ENCODE measurements at regions not wholly inside any gene's neighbourhood (a gene's known extent, or its start where the extent isn't known, plus 50 kb on each side); places are given as distances from the start of the nearest gene placed in this dataset.

DNA sequence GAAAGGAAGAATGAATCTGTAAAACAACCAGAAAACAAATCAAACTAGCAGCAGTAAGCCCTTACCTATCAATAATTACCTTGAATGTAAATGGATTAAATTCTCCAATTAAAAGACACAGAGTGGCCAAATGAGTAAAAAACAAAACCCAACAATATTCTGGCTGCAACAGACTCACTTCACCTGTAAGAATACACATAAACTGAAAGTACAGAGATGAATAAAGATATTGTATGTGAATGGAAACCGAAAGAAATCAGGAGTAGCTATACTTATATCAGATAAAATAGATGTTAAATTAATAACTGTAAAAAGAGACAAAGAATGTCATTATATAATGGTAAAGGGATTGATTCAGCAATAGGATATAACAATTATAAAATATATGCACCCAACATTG lies 514.5 kb upstream of the DPPA4 start:
- peaks cover 9% of the 10 kb centered on the region for H3K9me3 ChIP-seq (ENCODE audit: low read depth, low read length, poor library complexity, severe bottlenecking)
- CTCF ChIA-PET, result no interaction called here
- no TSS peak for BruUV-seq (replicated peaks)

DNA sequence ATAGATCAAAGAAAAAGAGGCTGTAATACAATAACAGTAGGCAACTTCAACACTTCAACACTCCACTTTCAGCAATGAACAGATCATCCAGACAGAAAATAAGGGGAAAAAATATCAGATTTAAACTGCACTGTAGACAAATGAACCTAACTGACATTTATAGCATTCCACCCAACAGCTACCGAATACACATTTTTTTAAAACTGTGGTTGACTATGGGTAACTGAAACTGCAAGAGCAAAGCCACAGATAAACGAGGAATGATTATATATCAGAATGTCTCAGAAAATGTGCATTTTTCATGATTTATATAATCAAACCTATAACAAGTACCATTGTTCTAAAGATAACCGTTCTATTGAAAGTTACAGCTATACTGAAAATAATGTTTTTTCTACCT lies 514.9 kb upstream of the DPPA4 start:
- Histone ChIP-seq H3K4me1 (ENCODE audit: insufficient read depth, low read length, poor library complexity, severe bottlenecking) (no peaks in the 10 kb centered on the region), H3K36me3 (ENCODE audit: insufficient read depth, low read length, poor library complexity, severe bottlenecking) (no peaks in the 10 kb centered on the region), H3K27me3 (replicated peaks; ENCODE audit: insufficient read depth, low read depth, low read length, poor library complexity) (no peaks in the 10 kb centered on the region), H3K9me3 (ENCODE audit: low read depth, low read length, poor library complexity, severe bottlenecking) (peaks cover 9% of the 10 kb centered on the region), H3K4me3 (ENCODE audit: low read depth, low read length, poor library complexity, severe bottlenecking) (no peak overlapping the region), H3K27ac (ENCODE audit: low read depth, low read length, poor library complexity, severe bottlenecking) (no peak overlapping the region)
- BruUV-seq (replicated peaks), result no TSS peak
- CTCF ChIA-PET, result no interaction called here
- DNase-seq (ENCODE audit: low spot score), result no peak
- TF ChIP-seq, protein P1, sequence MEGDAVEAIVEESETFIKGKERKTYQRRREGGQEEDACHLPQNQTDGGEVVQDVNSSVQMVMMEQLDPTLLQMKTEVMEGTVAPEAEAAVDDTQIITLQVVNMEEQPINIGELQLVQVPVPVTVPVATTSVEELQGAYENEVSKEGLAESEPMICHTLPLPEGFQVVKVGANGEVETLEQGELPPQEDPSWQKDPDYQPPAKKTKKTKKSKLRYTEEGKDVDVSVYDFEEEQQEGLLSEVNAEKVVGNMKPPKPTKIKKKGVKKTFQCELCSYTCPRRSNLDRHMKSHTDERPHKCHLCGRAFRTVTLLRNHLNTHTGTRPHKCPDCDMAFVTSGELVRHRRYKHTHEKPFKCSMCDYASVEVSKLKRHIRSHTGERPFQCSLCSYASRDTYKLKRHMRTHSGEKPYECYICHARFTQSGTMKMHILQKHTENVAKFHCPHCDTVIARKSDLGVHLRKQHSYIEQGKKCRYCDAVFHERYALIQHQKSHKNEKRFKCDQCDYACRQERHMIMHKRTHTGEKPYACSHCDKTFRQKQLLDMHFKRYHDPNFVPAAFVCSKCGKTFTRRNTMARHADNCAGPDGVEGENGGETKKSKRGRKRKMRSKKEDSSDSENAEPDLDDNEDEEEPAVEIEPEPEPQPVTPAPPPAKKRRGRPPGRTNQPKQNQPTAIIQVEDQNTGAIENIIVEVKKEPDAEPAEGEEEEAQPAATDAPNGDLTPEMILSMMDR (conservative IDR thresholded peaks at IDR 0.05; ENCODE audit: low read depth, low read length), result no peak
- TF ChIP-seq EZH2 (IDR thresholded peaks at IDR 0.05; ENCODE audit: borderline replicate concordance, low read depth, low read length, poor library complexity, severe bottlenecking), result no peak
- POLR2A ChIA-PET (ENCODE audit: low non-redundant PET), result no interaction called here
- intact Hi-C loops (cut with micrococcal nuclease; ENCODE audit: unreplicated experiment), result no loop called here

More for the DNA sequence above, 514.5 kb upstream of the DPPA4 start:
- TF ChIP-seq, protein P1 (conservative IDR thresholded peaks at IDR 0.05; ENCODE audit: low read depth, low read length), result no peak
- TF ChIP-seq EZH2 (IDR thresholded peaks at IDR 0.05; ENCODE audit: borderline replicate concordance, low read depth, low read length, poor library complexity, severe bottlenecking), result no peak
- intact Hi-C loops (cut with micrococcal nuclease; ENCODE audit: unreplicated experiment), result no loop called here
- DNase-seq (ENCODE audit: low spot score), result no peak
- Histone ChIP-seq H3K4me1 (ENCODE audit: insufficient read depth, low read length, poor library complexity, severe bottlenecking) (no peaks in the 10 kb centered on the region), H3K4me3 (ENCODE audit: low read depth, low read length, poor library complexity, severe bottlenecking) (no peak overlapping the region), H3K27me3 (replicated peaks; ENCODE audit: insufficient read depth, low read depth, low read length, poor library complexity) (no peaks in the 10 kb centered on the region), H3K36me3 (ENCODE audit: insufficient read depth, low read length, poor library complexity, severe bottlenecking) (no peaks in the 10 kb centered on the region), H3K27ac (ENCODE audit: low read depth, low read length, poor library complexity, severe bottlenecking) (no peak overlapping the region)
- POLR2A ChIA-PET (ENCODE audit: low non-redundant PET), result no interaction called here

DNA sequence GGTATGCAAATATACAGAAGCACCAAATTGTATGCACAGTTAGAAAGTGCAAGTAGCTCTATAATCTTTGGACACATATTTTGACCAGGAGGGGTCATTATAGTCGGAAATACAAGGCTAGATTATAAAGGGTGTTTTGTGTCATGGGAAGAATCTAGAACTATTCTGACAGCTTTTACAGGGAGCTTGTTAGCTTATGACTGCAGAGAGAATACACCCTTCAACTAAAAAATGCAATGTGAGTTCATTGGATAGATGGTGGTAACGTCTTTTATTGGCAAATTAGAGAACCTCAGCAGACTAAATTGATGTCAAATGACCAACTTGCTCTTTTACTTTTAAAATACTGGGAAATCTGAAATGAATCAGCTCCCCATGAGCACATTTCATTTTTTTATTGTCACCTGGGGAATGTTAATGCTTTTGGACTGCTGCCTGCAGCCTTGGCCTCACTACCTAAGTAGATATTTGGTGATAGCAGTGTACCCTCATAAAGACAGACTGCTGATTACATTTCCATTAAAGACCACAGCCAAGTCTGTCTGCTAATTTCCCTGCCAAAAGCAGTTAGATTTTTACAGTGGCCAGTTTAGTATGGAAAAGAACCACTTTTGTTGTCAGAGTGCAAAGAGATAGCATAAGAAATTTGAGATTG lies 515.9 kb upstream of the DPPA4 start:
- no peak for DNase-seq (ENCODE audit: low spot score)
- no TSS peak for BruUV-seq (replicated peaks)
- Histone ChIP-seq H3K4me1 (ENCODE audit: insufficient read depth, low read length, poor library complexity, severe bottlenecking) (no peaks in the 10 kb centered on the region), H3K9me3 (ENCODE audit: low read depth, low read length, poor library complexity, severe bottlenecking) (peaks cover 9% of the 10 kb centered on the region), H3K27me3 (replicated peaks; ENCODE audit: insufficient read depth, low read depth, low read length, poor library complexity) (no peaks in the 10 kb centered on the region), H3K4me3 (ENCODE audit: low read depth, low read length, poor library complexity, severe bottlenecking) (no peak overlapping the region), H3K36me3 (ENCODE audit: insufficient read depth, low read length, poor library complexity, severe bottlenecking) (no peaks in the 10 kb centered on the region), H3K27ac (ENCODE audit: low read depth, low read length, poor library complexity, severe bottlenecking) (no peak overlapping the region)
- ChIA-PET POLR2A (ENCODE audit: low non-redundant PET) (no interaction called here), CTCF (no interaction called here)
- intact Hi-C loops (cut with micrococcal nuclease; ENCODE audit: unreplicated experiment), result no loop called here
- TF ChIP-seq, protein P1 (conservative IDR thresholded peaks at IDR 0.05; ENCODE audit: low read depth, low read length), result no peak
- TF ChIP-seq EZH2 (IDR thresholded peaks at IDR 0.05; ENCODE audit: borderline replicate concordance, low read depth, low read length, poor library complexity, severe bottlenecking), result no peak

All from A673 (cell line).